Central memory CD8-positive, alpha-beta T cell (primary cell): ENCODE measurements at regions not wholly inside any gene's neighbourhood (a gene's known extent, or its start where the extent isn't known, plus 50 kb on each side); places are given as distances from the start of the nearest gene placed in this dataset.
"Not testable (repeated sequence)": the region's sequence is repeated elsewhere in the genome, so short reads cannot be mapped to it uniquely, and the experiment has no call there.

Experiments used
- ATAC-seq: fragments of 150-1000 bp; cut with Tn5 transposase; replicated peaks from 2 replicates; pipeline ENCODE4 v1.10.0; 2022; ENCODE audit warnings: mild to moderate bottlenecking, moderate FRiP score, moderate number of reproducible peaks; ENCODE audit not compliant: poor library complexity, severe bottlenecking; ENCODE audit errors: extremely low read depth
- DNase-seq, 2 donors: peaks; one replicate each; pipeline ENCODE4 v3.0.0; 2021; ENCODE audit warnings: low spot score in 2 of 2
- H3K27ac Mint-ChIP-seq: one replicate; pipeline ENCODE4 v1.8.0; 2022; ENCODE audit warnings: low read depth, mild to moderate bottlenecking, moderate library complexity, mixed read lengths
- H3K27me3 Mint-ChIP-seq: one replicate; pipeline ENCODE4 v1.8.0; 2022; ENCODE audit warnings: mixed read lengths
- H3K36me3 Mint-ChIP-seq: one replicate; pipeline ENCODE4 v1.8.0; 2022; ENCODE audit warnings: mild to moderate bottlenecking, moderate library complexity, mixed read lengths; ENCODE audit not compliant: insufficient read depth
- H3K4me1 Mint-ChIP-seq: one replicate; pipeline ENCODE4 v1.8.0; 2022; ENCODE audit warnings: mixed read lengths
- H3K4me3 Mint-ChIP-seq: one replicate; pipeline ENCODE4 v1.8.0; 2022; ENCODE audit warnings: mild to moderate bottlenecking, moderate library complexity, mixed read lengths
- H3K9me3 Mint-ChIP-seq: one replicate; pipeline ENCODE4 v1.8.0; 2022; ENCODE audit warnings: mixed read lengths

DNA sequence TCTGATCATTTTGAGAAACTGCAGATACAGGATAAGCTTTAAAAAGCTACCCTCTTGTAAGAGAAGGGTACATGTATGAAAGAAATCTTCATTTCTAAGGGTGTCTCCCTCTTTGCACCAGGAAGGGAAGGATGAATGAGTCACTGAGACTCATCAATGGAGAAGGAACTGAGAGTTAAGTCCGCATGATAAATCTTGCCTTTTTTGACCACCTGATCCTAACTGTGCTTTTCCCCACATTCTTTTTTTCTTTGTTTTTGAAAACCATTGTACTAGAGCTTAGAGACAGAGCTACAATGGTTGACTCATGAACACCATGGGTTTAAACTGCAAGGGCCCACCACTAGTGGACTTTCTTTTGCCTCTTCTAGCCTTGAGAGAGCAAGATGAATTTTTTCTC, 353.0 kb upstream of the RGS17 start:
- no peak overlapping the region for H3K4me3 Mint-ChIP-seq
- ATAC-seq (no peak), DNase-seq (no peak)
- no peak overlapping the region for H3K27ac Mint-ChIP-seq
- H3K9me3 Mint-ChIP-seq = no peaks in the 10 kb centered on the region
- H3K4me1 Mint-ChIP-seq = no peaks in the 10 kb centered on the region
- H3K27me3 Mint-ChIP-seq = no peaks in the 10 kb centered on the region
- H3K36me3 Mint-ChIP-seq = no peaks in the 10 kb centered on the region

DNA sequence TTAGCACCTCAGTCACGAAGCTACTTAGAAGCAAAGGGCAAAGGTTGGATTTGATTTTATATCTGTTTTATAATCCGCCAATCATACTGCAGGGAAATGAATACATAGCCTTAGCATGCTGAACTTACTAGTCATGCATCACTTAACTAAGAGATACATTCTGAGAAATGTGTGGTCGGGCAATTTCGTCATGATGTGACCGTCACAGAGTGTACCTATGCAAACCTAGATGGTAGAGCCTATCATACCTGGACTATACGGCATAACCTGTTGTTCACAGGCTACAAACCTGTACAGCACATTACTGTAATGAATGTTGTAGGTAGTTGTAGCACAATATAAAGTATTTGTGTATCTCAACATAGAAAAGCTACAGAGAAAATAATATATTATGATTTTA, 345.2 kb upstream of the RGS17 start:
- ATAC-seq (no peak), DNase-seq (no peak)
- Mint-ChIP-seq H3K36me3 (no peaks in the 10 kb centered on the region), H3K4me1 (no peaks in the 10 kb centered on the region), H3K9me3 (peaks cover 10% of the 10 kb centered on the region), H3K27me3 (no peaks in the 10 kb centered on the region), H3K27ac (no peak overlapping the region), H3K4me3 (no peak overlapping the region)

DNA sequence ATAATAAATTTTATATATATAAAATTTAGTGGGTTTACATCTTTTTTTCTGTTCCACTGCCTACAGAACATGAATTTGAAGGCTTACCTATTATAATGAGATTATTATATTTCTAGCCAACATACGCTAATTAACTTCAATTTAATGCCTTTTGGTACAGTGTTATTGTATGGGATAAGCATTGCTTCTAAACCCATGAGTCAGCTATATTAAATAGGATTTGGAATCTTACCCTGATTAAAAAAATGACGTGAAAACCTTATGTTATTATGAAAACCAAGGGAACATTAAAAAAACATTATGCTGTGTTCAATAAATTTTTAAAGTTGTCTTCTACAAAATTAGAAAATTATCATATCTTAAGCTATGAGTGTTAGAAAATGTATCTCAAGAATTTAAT, 334.0 kb upstream of the RGS17 start:
- no peaks in the 10 kb centered on the region for H3K4me1 Mint-ChIP-seq
- H3K27me3 Mint-ChIP-seq = no peaks in the 10 kb centered on the region
- no peak for DNase-seq
- ATAC-seq = no peak
- no peak overlapping the region for H3K27ac Mint-ChIP-seq
- H3K36me3 Mint-ChIP-seq = no peaks in the 10 kb centered on the region
- H3K4me3 Mint-ChIP-seq = no peak overlapping the region
- H3K9me3 Mint-ChIP-seq = peaks cover 5% of the 10 kb centered on the region

DNA sequence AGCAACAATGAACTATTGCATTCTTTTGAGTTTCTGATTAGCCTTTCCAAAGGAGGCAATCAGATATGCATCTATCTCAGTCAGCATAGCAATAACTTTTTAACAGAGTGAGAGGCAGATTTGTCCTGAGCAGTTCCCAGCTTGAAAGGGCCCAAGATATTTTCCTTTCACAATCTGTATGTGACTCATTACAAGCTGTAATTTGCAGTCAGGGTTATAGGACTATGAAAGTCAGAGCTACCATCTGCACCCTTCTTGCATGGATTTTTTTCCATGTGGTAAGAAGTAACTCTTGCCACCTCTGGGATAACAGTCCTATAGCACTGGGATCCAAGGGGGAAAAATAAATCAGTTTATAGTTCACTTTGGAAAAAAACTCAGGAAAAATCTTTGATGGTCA, 318.2 kb upstream of the RGS17 start:
- H3K9me3 Mint-ChIP-seq = peaks cover 15% of the 10 kb centered on the region
- H3K4me3 Mint-ChIP-seq = no peak overlapping the region
- ATAC-seq (no peak), DNase-seq (no peak)
- H3K4me1 Mint-ChIP-seq = no peaks in the 10 kb centered on the region
- H3K36me3 Mint-ChIP-seq = no peaks in the 10 kb centered on the region
- no peak overlapping the region for H3K27ac Mint-ChIP-seq
- H3K27me3 Mint-ChIP-seq = no peaks in the 10 kb centered on the region

DNA sequence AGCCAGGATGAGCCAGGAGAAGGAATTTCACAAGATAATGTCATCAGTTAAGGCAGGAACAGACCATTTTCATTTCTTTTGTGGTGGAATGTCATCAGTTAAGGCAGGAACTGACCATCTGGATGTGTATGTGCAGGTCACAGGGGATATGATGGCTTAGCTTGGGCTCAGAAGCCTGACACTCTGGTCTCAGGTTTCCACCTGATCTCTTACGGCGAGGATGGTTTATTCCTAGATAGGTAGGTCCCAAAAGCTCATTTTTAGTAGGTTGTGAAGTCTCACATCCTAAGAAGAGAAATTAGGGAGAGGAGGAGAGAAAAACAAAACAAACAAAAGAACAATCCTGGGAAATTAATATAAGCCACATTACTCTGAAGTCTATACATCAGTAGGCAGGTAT, 311.7 kb upstream of the RGS17 start:
- not testable (repeated sequence) for H3K27me3 Mint-ChIP-seq, H3K4me1 Mint-ChIP-seq, ATAC-seq, H3K36me3 Mint-ChIP-seq, H3K27ac Mint-ChIP-seq, H3K9me3 Mint-ChIP-seq, DNase-seq, H3K4me3 Mint-ChIP-seq

DNA sequence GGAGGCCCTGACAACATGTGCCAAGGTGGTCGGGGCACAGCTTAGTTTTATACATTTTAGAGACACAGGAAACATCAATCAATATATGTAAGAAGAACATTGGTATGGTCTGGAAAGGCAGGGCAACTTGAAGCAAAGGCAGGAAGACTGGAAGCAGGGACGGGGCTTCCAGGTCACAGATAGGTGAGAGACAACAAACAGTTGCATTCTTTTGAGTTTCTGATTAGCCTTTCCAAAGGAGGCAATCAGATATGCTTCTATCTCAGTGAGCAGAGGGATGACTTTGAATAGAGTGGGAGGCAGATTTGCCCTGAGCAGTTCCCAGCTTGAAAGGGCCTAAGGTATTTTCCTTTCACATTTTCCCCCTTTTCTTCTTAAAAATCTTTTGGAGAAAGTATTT, 311.0 kb upstream of the RGS17 start:
- Mint-ChIP-seq H3K4me3 (no peak overlapping the region), H3K9me3 (peaks cover 5% of the 10 kb centered on the region), H3K27ac (no peak overlapping the region), H3K27me3 (no peaks in the 10 kb centered on the region), H3K36me3 (no peaks in the 10 kb centered on the region), H3K4me1 (no peaks in the 10 kb centered on the region)
- ATAC-seq = no peak
- no peak for DNase-seq

DNA sequence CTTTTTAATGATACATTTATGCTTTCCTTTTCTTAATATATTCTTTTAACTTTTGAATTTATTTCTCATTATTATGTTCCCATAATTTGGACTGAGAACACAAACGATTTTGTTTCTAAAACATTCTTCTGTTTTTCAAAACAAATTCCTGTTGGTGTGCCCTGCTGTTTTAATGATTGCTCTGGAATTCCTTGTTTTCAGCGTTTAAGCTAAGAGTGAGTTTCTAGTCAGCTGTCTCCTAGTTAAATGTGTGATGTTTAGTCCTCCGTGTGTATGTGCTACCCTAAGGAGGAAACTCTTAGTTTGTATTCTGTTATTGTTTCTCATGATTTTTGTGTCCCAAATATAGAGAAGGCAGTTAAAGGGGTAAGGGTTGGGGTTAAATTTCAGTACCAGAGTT, 306.1 kb upstream of the RGS17 start:
- Mint-ChIP-seq H3K36me3 (no peaks in the 10 kb centered on the region), H3K4me1 (no peaks in the 10 kb centered on the region), H3K27me3 (no peaks in the 10 kb centered on the region), H3K9me3 (no peaks in the 10 kb centered on the region), H3K27ac (no peak overlapping the region), H3K4me3 (no peak overlapping the region)
- no peak for DNase-seq
- no peak for ATAC-seq

DNA sequence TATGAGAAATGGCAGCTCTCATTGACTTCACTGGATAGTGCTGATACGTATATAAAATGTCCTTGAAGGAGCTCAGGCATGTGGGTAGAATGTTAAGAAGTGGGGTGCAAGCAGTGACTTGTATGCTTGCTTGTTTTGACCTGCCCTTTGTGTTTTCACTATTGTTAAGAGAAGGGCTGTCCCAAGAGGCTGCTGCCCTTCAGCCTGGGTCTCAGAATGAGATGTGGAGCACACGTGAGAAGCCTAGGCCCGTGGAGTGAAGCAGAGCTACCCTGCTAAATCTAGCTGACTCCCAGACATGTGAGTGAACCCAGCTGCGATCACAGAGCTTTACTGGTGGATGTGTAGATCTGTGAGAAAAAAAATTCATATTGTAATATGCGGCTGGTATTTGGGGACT, 305.3 kb upstream of the RGS17 start:
- Mint-ChIP-seq H3K4me3 (no peak overlapping the region), H3K36me3 (no peaks in the 10 kb centered on the region), H3K27me3 (no peaks in the 10 kb centered on the region), H3K27ac (no peak overlapping the region), H3K4me1 (no peaks in the 10 kb centered on the region), H3K9me3 (no peaks in the 10 kb centered on the region)
- DNase-seq = no peak
- no peak for ATAC-seq

DNA sequence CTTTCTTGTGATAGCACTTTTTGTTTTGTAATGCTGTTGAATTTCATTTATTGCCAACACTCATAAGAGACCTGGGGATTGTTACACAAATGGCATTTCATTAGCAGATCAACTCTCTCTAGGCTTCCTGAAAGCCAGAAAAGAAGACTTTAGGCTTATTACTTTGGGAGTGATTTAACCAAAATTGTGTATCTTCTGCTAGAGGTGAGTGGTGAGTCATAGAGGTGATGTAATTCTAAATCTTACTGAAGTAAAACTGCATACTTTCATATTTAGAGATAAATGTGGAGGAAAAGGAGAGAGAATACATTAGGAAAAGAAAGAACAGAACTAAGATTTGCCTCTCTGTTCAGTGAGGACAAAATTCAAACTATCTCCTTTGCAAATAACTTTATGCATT, 304.7 kb upstream of the RGS17 start:
- Mint-ChIP-seq H3K27me3 (no peaks in the 10 kb centered on the region), H3K9me3 (no peaks in the 10 kb centered on the region), H3K36me3 (no peaks in the 10 kb centered on the region), H3K4me1 (no peaks in the 10 kb centered on the region), H3K27ac (no peak overlapping the region), H3K4me3 (no peak overlapping the region)
- ATAC-seq = no peak
- no peak for DNase-seq

DNA sequence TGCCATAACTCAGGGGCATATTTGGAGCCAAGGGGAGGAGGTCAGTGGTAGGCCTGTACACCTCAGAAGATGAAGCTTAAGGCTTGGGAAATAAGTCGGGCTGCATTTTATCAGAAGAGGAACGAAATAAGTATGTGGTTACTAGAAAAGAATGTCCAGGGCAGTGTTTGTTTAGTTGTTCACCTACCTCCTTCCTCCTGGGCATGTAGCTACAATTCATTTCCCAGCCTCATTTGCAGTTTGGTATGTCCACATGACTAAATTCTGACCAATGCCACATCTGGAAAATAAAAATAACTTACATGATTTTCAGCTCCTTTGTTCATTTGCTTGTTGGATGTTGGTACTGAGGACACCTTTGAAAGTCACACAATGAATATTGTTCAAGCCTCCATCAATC, 294.5 kb upstream of the RGS17 start:
- Mint-ChIP-seq H3K9me3 (peaks cover 10% of the 10 kb centered on the region), H3K36me3 (no peaks in the 10 kb centered on the region), H3K27ac (no peak overlapping the region), H3K4me3 (no peak overlapping the region), H3K4me1 (no peaks in the 10 kb centered on the region), H3K27me3 (no peaks in the 10 kb centered on the region)
- DNase-seq (no peak), ATAC-seq (no peak)

DNA sequence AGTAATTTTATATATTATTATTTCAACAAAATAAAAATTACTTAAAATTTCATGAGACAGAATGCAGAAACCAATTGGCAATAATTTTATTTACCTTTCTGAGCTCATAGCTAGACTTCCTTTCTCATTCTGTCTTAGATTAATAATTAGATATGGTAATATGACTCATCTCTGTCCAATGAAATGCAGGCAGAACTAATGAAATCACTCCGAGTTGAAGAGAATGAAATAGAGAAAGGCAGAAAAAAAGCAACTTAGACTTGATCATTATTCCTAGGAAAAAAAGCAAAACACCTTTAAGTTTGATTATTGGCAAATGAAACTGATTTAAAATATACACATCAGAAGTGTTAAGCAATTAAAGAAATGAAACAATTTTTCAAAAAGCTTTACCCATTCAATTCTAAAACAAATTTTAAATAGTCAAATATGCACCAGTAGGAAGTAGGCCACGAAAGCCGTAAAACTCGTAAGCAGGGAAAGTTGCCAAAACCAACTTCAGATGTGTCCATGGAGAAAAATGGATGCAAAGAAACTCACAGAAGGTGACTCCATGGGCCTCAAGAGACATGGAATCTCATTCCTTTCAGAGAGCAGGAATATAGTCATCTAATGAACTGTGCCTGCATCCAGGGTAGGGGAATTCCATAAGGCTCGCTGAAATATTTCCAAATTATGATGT, 293.8 kb upstream of the RGS17 start:
- DNase-seq (no peak), ATAC-seq (no peak)
- Mint-ChIP-seq H3K9me3 (peaks cover 10% of the 10 kb centered on the region), H3K27ac (no peak overlapping the region), H3K4me1 (no peaks in the 10 kb centered on the region), H3K36me3 (no peaks in the 10 kb centered on the region), H3K27me3 (no peaks in the 10 kb centered on the region), H3K4me3 (no peak overlapping the region)

DNA sequence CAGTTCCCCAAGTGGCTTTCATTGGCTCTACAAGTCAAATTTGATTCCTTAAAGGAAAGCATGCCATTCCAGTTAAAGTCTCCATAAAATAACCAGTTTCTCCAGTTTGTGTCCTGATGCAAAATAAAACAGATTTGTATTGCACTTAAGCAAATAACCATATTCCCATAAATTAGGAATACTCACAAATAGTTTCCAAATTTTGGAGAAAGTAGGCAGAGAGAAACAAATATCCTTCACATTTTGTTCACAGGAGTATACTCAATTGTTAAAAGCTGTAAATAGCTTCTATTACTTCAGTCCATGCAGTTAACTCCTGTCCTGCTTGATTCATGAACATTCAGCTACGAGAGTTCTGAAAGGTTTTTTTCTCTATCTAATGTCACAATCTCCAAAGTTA, 281.4 kb upstream of the RGS17 start:
- Mint-ChIP-seq H3K4me3 (no peak overlapping the region), H3K27ac (no peak overlapping the region), H3K36me3 (no peaks in the 10 kb centered on the region), H3K27me3 (no peaks in the 10 kb centered on the region), H3K9me3 (peaks cover 6% of the 10 kb centered on the region), H3K4me1 (no peaks in the 10 kb centered on the region)
- ATAC-seq (no peak), DNase-seq (no peak)

DNA sequence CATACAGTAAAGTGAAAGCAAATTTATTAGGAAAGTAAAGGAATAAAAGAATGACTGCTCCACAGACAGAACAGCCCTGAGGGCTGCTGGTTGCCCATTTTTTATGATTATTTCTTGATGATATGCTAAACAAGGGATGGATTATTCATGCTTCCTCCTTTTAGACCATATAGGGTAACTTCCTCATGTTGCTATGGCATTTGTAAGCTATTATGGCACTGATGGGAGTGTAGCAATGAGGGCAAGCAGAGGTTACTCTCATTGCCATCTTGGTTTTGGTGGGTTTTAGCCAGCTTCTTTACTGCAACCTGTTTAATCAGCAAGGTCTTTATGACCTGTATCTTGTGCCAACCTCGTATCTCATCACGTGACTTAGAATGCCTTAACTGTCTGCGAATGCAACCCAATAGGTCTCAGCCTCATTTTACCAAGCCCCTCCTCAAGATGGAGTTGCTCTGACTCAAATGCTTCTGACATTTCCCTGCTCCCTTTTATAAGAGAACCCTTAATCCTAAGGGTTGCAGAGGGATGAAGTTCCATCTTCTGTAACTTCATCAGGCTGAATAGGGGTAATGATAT, 280.1 kb upstream of the RGS17 start:
- Mint-ChIP-seq H3K9me3 (peaks cover 6% of the 10 kb centered on the region), H3K27me3 (no peaks in the 10 kb centered on the region), H3K36me3 (no peaks in the 10 kb centered on the region), H3K4me3 (no peak overlapping the region), H3K27ac (no peak overlapping the region), H3K4me1 (no peaks in the 10 kb centered on the region)
- DNase-seq (no peak), ATAC-seq (no peak)
